Heart right ventricle (tissue), 16 donors: ENCODE measurements at regions not wholly inside any gene's neighbourhood (a gene's known extent, or its start where the extent isn't known, plus 50 kb on each side); places are given as distances from the start of the nearest gene placed in this dataset.

Experiments
- ATAC-seq, 8 donors: fragments of 200-7000 bp; cut with Tn5 transposase; one replicate each; pipeline ENCODE4 v1.9.1; 2020; ENCODE audit warnings: mild to moderate bottlenecking in 8 of 8, moderate library complexity in 8 of 8, moderate number of reproducible peaks in 1 of 8
- DNase-seq, 2 donors: peaks; one replicate each; pipeline ENCODE4 v3.0.0-alpha.2; 2020
- H3K27ac ChIP-seq, 10 donors: fragments of 200-600 bp; sonication (generic) in 2 of 10; one replicate each; pipeline versions ENCODE4 v1.5.0 to v1.8.0; 2020 to 2022; ENCODE audit warnings: mild to moderate bottlenecking in 3 of 10
- H3K27me3 ChIP-seq, 7 donors: fragments of 200-600 bp; one replicate each; pipeline ENCODE4 v1.8.0; 2021 to 2022; ENCODE audit warnings: mild to moderate bottlenecking in 2 of 7
- H3K36me3 ChIP-seq, 9 donors: fragments of 200-600 bp; sonication (generic) in 1 of 9; one replicate each; pipeline versions ENCODE4 v1.5.0 to v1.8.0; 2020 to 2022; ENCODE audit warnings: mild to moderate bottlenecking in 2 of 9
- H3K4me1 ChIP-seq, 9 donors: fragments of 200-600 bp; sonication (generic) in 1 of 9; one replicate each; pipeline versions ENCODE4 v1.5.0 to v1.8.0; 2020 to 2022; ENCODE audit warnings: mild to moderate bottlenecking in 4 of 9
- H3K4me3 ChIP-seq, 10 donors: fragments of 200-600 bp; sonication (generic) in 2 of 10; one replicate each; pipeline versions ENCODE4 v1.5.0 to v1.8.0; 2020 to 2022; ENCODE audit warnings: mild to moderate bottlenecking in 7 of 10, moderate library complexity in 2 of 10
- H3K9me3 ChIP-seq, 11 donors: fragments of 200-600 bp in 10 of 11; sonication (generic) in 2 of 11; one replicate each; pipeline versions ENCODE4 v1.5.0 to v1.8.0; 2013 to 2022; ENCODE audit warnings: mild to moderate bottlenecking in 2 of 11, control low read depth in 1 of 11, moderate library complexity in 1 of 11
- WGBS, 2 donors: extraction: QIAGEN DNeasy Blood & Tissue Kit; methylation state at CpG; one replicate each; pipeline ENCODE4 v1.1.7; 2013; ENCODE audit warnings: inconsistent platforms in 1 of 2; 5-methylcytosine and 5-hydroxymethylcytosine counted together
- intact Hi-C, 10 donors: fragments of 100-400 bp; cut with DNase I; formaldehyde crosslinking; loops; one replicate each; pipeline versions ENCODE4 v1.11.1 to v1.14.2; 2022
- TF ChIP-seq, protein P1 (sequence below), 9 donors: fragments of 200-600 bp; sonication (generic) in 2 of 9; IDR thresholded peaks; one replicate each; pipeline versions ENCODE4 v1.5.0 to v1.8.0; 2021 to 2022; ENCODE audit warnings: antibody characterized with exemption in 9 of 9, mild to moderate bottlenecking in 5 of 9, moderate library complexity in 1 of 9
- donor health status: Arrhythmogenic right ventricular cardiomyopathy.
- donor health status: ischemic (EF 13 %, LVEDD 7.1; RV severe dilation, severe dysfunction).
- donor health status: healthy with polysubstance abuse.
- donor health status: DM: no; HTN: yes; CAD: no.
- donor health status: DM: no; HTN: no; CAD: no.
- donor health status: ischemic (EF 25% LVEDD 6.9; RV normal size, moderate dysfunction).
- donor health status: ischemic (EF 25% LVEDD 5.7; RV mildly dilated, moderate dysfunction).
- donor health status: healthy.
- donor health status: DM: yes; HTN: yes; CAD: no.
- donor health status: Ischemic cardiomyopathy.
- donor health status: ischemic (EF 35%, LVEDD 5.7; RV mildly dilated, moderate dysfunction).
- donor health status: nonischemic (EF 11% LVEDD 7.7; RV severe dilation, severe dysfunction).
- donor health status: DM: yes; HTN: yes; CAD: no.
- donor health status: PGD.
- donor health status: ischemic (EF 29% LVEDD 5.4; RV normal size, mild dysfunction).
- donor health status: nonischemic (EF 23%, LVEDD 6.1; RV moderate dilation, normal function).

DNA sequence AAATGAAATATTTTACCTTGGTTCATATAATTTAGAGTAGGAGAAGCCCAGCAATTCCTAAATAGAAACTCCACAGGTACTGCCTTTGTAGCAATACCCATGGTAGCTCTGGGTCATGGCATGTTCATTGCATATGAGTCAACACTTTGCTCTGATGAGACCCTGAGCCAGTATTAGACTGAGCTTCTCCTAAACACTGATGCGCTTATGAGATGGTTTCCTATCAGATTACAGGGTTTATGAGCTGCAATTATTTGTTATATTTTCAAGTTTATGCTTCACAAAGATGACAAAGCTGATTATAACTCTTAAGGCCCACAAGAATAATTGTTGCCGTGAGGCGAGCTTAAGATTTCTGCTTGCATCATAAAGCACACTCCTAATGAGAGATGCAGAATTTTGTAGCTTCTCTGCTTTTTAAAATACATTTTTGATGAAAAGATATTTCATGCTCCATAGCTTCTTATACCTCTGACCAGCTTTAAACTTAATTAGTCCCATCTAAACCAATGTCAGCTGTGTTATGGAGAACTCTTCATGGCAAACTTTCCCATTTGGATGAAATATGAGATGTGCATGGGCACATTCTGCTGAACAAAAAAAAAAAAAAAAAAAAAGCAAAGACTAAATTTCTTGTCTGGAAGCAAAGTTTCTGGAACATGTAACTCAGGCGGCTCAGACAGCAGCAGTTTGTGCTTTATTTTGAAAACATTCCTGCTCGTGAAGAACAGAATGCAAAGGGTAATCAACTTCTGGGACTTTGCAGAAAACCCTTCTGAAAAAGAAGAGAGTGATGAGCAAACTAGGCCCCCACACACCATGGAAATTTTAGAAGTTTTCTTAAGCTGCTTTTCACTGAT lies 162.6 kb downstream of the KCNE4 start:
- intact Hi-C loops = no loop called here
- DNase-seq (no peak), ATAC-seq (no peak)
- WGBS, 2 donors = 69 to 74% methylated on average over 5 of the region's 5 CpGs
- Histone ChIP-seq H3K27me3 (no peaks in the 10 kb centered on the region), H3K4me3 (no peak overlapping the region), H3K27ac (no peak overlapping the region), H3K9me3 (peaks cover 0 to 26% (median 8%) of the 10 kb centered on the region in 11 donors), H3K36me3 (no peaks in the 10 kb centered on the region), H3K4me1 (peaks cover 0 to 6% (median 0%) of the 10 kb centered on the region in 9 donors)
- TF ChIP-seq, protein P1, sequence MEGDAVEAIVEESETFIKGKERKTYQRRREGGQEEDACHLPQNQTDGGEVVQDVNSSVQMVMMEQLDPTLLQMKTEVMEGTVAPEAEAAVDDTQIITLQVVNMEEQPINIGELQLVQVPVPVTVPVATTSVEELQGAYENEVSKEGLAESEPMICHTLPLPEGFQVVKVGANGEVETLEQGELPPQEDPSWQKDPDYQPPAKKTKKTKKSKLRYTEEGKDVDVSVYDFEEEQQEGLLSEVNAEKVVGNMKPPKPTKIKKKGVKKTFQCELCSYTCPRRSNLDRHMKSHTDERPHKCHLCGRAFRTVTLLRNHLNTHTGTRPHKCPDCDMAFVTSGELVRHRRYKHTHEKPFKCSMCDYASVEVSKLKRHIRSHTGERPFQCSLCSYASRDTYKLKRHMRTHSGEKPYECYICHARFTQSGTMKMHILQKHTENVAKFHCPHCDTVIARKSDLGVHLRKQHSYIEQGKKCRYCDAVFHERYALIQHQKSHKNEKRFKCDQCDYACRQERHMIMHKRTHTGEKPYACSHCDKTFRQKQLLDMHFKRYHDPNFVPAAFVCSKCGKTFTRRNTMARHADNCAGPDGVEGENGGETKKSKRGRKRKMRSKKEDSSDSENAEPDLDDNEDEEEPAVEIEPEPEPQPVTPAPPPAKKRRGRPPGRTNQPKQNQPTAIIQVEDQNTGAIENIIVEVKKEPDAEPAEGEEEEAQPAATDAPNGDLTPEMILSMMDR (IDR thresholded peaks at IDR 0.05) = no peak

DNA sequence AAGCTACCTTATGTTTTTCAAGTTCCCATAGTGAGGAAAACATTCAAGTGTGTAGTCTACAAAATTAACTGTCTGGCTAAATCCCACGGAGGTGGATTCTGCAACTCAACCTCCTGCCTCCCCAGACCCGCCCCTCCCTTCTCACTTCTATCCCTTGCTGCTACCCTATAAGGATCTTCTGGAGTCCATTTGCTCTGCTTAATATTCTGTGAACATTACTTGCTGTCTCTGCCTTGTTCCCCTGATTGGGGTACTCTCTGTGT lies 163.2 kb downstream of the KCNE4 start:
- Histone ChIP-seq H3K4me1 (peaks cover 0 to 6% (median 0%) of the 10 kb centered on the region in 9 donors), H3K9me3 (peaks cover 0 to 20% (median 8%) of the 10 kb centered on the region in 11 donors), H3K27ac (no peak overlapping the region), H3K36me3 (no peaks in the 10 kb centered on the region), H3K4me3 (no peak overlapping the region), H3K27me3 (no peaks in the 10 kb centered on the region)
- intact Hi-C loops = no loop called here
- DNase-seq (no peak), ATAC-seq (no peak)
- TF ChIP-seq, protein P1 (IDR thresholded peaks at IDR 0.05) = no peak
- 23 to 31% methylated on average over 2 of the region's 2 CpGs for WGBS, 2 donors

DNA sequence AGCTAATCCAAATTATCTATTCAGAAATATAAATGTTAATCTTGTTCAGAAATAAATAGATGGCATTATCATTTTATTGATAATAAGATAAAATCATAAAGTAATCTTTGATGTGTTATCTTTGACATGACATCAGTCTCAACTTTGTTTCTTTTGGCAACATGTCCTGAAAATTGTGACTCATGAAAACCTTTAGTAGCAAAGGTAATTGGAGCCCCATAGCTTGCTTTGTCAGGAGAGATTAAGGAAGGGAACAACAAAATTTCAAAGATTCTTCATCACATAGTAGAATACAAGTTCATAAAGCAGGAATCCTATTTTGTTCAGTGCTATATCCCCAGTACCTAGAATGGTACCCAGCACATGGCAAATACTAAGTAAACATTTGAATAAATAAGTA lies 165.4 kb downstream of the KCNE4 start:
- Histone ChIP-seq H3K9me3 (peaks cover 0 to 2% (median 0%) of the 10 kb centered on the region in 11 donors), H3K4me1 (peaks cover 0 to 6% (median 0%) of the 10 kb centered on the region in 9 donors), H3K36me3 (no peaks in the 10 kb centered on the region), H3K4me3 (no peak overlapping the region), H3K27me3 (no peaks in the 10 kb centered on the region), H3K27ac (no peak overlapping the region)
- TF ChIP-seq, protein P1 (IDR thresholded peaks at IDR 0.05) = no peak
- intact Hi-C loops = no loop called here
- ATAC-seq (no peak), DNase-seq (no peak)

DNA sequence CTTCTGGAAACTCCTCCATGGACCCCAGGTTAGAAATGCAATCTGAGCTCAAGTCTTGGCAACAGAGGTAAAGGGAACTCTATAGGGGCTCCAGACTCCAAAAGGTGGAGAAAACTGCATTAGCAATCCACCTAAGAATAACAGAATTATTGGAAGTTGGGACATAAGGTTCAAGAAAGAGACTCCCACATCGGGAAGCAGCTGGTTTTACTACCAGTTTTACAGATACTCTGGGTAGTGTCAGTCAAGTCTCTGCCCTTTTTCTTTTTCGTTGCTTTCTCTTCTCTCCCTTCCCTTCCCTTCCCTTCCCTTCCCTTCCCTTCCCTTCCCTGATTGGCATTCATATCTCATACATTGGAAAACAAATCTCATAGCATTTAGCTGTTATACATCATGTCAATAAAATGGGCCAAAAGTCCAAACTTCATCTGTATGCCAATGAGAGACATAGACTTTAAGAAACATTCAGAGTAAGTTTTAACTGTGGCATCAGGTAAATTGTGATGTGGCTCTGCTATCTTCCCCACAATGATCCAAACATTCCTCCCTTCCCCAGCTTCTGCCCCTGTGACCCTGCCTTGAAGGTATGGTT lies 166.7 kb downstream of the KCNE4 start:
- Histone ChIP-seq H3K4me3 (no peak overlapping the region), H3K27me3 (no peaks in the 10 kb centered on the region), H3K4me1 (peaks cover 0 to 6% (median 0%) of the 10 kb centered on the region in 9 donors), H3K36me3 (no peaks in the 10 kb centered on the region), H3K9me3 (peaks cover 0 to 2% (median 0%) of the 10 kb centered on the region in 11 donors), H3K27ac (no peak overlapping the region)
- DNase-seq = no peak
- intact Hi-C loops = no loop called here
- ATAC-seq = no peak
- TF ChIP-seq, protein P1 (IDR thresholded peaks at IDR 0.05) = no peak
- 67 to 75% methylated on average over 2 of the region's 2 CpGs for WGBS, 2 donors
